IMR-90 (cell line): ENCODE measurements at regions not wholly inside any gene's neighbourhood (a gene's known extent, or its start where the extent isn't known, plus 50 kb on each side); places are given as distances from the start of the nearest gene placed in this dataset.

Source experiments
- FOS ChIP-seq: fragments of 150-350 bp; IDR thresholded peaks from 2 replicates; pipeline ENCODE4 v1.6.1; 2016; ENCODE audit warnings: low read depth, low read length
- MXI1 ChIP-seq: IDR thresholded peaks from 2 replicates; pipeline ENCODE4 v1.6.1; 2012; ENCODE audit warnings: low read depth, mild to moderate bottlenecking, low read length, moderate library complexity, borderline replicate concordance
- RCOR1 ChIP-seq: IDR thresholded peaks from 2 replicates; pipeline ENCODE4 v1.6.1; 2012; ENCODE audit warnings: mild to moderate bottlenecking, low read length, improper control_type of control experiment; ENCODE audit not compliant: insufficient replicate concordance
- TF ChIP-seq, protein P1 (sequence below): conservative IDR thresholded peaks from 2 replicates; pipeline ENCODE4 v1.5.1; 2012; ENCODE audit warnings: mild to moderate bottlenecking, low read depth, low read length, improper control_type of control experiment

DNA sequence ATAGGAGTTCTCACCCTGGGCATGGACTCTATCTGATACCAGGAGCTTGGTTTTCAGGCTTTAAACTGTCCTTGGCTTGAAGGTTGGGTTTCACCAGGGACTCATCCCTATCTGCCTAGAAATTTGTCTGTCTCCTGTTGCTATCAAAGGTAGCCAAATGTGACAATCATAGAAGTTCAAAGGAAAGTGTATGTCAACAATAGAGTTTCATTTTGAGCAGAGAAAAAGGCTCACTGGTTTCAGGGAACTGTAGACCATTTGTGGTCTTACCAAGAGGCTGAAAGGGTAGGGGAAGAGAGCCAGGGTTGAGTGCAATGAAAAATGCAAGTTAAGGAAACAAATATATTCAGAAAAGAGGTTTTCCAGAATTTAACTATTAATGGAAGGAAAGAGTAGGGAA is 966.8 kb upstream of the CITED2 start:
- TF ChIP-seq RCOR1 (no peak), FOS (no peak), MXI1 (no peak)
- TF ChIP-seq, protein P1, sequence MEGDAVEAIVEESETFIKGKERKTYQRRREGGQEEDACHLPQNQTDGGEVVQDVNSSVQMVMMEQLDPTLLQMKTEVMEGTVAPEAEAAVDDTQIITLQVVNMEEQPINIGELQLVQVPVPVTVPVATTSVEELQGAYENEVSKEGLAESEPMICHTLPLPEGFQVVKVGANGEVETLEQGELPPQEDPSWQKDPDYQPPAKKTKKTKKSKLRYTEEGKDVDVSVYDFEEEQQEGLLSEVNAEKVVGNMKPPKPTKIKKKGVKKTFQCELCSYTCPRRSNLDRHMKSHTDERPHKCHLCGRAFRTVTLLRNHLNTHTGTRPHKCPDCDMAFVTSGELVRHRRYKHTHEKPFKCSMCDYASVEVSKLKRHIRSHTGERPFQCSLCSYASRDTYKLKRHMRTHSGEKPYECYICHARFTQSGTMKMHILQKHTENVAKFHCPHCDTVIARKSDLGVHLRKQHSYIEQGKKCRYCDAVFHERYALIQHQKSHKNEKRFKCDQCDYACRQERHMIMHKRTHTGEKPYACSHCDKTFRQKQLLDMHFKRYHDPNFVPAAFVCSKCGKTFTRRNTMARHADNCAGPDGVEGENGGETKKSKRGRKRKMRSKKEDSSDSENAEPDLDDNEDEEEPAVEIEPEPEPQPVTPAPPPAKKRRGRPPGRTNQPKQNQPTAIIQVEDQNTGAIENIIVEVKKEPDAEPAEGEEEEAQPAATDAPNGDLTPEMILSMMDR, result no peak
